PFSK-1 (cell line): ENCODE measurements at regions not wholly inside any gene's neighbourhood (a gene's known extent, or its start where the extent isn't known, plus 50 kb on each side); places are given as distances from the start of the nearest gene placed in this dataset.

ENCODE experiments used
- FOXP2 ChIP-seq: optimal IDR thresholded peaks from 2 replicates; pipeline ENCODE3; 2011; ENCODE audit warnings: borderline replicate concordance, control low read depth, inconsistent platforms; ENCODE audit not compliant: insufficient read depth; ENCODE audit errors: extremely low read length, extremely low read depth
- POLR2AphosphoS5 ChIP-seq: IDR thresholded peaks from 2 replicates; pipeline ENCODE4 v1.6.1; 2012; ENCODE audit warnings: low read depth, mild to moderate bottlenecking, control low read depth, low read length, moderate library complexity
- REST ChIP-seq, 2 experiments: IDR thresholded peaks; 2 replicates each; pipeline versions ENCODE4 v1.6.1 to v1.8.0; 2011 to 2012; ENCODE audit warnings: low read depth in 2 of 2, low read length in 2 of 2, control low read depth in 1 of 2, inconsistent platforms in 1 of 2, mild to moderate bottlenecking in 1 of 2, moderate library complexity in 1 of 2; ENCODE audit not compliant: insufficient read depth in 1 of 2
- SIN3A ChIP-seq: IDR thresholded peaks from 2 replicates; pipeline ENCODE4 v1.6.1; 2012; ENCODE audit warnings: mild to moderate bottlenecking, low read length, moderate library complexity, borderline replicate concordance; ENCODE audit not compliant: insufficient read depth
- TAF1 ChIP-seq: IDR thresholded peaks from 2 replicates; pipeline ENCODE4 v1.6.1; 2012; ENCODE audit warnings: low read length, control low read depth, borderline replicate concordance; ENCODE audit not compliant: insufficient read depth

GRCh38 chr4:140223056-140223810, 69.2 kb upstream of the MAML3 start:
- no peak for TF ChIP-seq POLR2AphosphoS5
- no peak for TF ChIP-seq TAF1
- TF ChIP-seq SIN3A, result no peak
- TF ChIP-seq REST (IDR thresholded peaks at IDR 0.05; ENCODE audit: insufficient read depth in 1 of 2, low read depth in 2 of 2, low read length in 2 of 2), result no peak
- no peak for TF ChIP-seq FOXP2

- TF ChIP-seq REST (IDR thresholded peaks at IDR 0.05; ENCODE audit: insufficient read depth in 1 of 2, low read depth in 2 of 2, low read length in 2 of 2) (no peak), TAF1 (no peak), SIN3A (no peak), FOXP2 (no peak), POLR2AphosphoS5 (no peak)
These were observed 68.2 kb upstream of the MAML3 start for GRCh38 chr4:140222171-140222570.

- TF ChIP-seq POLR2AphosphoS5 (no peak), FOXP2 (no peak), TAF1 (no peak), SIN3A (no peak), REST (IDR thresholded peaks at IDR 0.05; ENCODE audit: insufficient read depth in 1 of 2, low read depth in 2 of 2, low read length in 2 of 2) (no peak)
These were observed 66.1 kb upstream of the MAML3 start for GRCh38 chr4:140220058-140220457.

DNA sequence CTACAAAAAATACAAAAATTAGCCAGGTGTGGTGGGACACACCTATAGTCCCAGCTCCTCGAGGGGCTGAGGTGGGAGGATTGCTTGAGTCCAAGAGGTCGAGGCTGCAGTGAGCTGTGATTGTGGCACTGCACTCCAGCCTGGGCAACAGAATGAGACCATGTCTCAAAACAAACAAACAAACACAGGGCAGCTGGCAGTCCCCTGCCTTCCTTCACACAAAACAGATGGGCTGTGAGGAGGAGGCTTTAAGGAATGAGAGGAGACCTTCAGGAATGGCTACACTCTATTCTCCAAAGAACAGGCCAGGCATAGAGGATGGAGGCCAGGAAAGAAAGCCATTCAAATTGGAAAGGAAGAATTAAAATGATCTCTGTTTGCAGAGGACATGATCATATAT, 65.6 kb upstream of the MAML3 start:
- TF ChIP-seq SIN3A (no peak), TAF1 (no peak), FOXP2 (no peak)

DNA sequence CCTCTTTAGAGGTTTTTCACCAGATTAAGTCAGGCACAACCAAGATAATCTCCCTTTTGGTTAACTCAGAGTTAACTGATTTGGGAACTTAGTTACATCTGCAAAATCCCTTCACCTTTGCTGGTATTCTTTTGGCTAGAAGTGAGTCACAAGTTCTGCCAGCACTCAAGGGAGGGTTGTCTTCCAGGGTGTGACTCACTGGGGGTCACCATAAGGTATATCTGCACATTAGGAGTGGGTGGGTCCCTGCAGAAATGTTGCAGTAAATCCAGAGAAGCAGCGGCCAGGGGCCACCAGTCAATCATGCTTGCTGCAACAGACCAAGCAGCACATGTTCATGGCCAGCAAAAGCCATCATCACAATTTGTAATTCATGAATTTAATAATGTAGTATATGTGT, 59.8 kb upstream of the MAML3 start:
- TF ChIP-seq FOXP2, result no peak
- no peak for TF ChIP-seq REST (IDR thresholded peaks at IDR 0.05; ENCODE audit: insufficient read depth in 1 of 2, low read depth in 2 of 2, low read length in 2 of 2)
- TF ChIP-seq POLR2AphosphoS5, result no peak
- no peak for TF ChIP-seq TAF1
- no peak for TF ChIP-seq SIN3A
